ENCODE measurements at regions not wholly inside any gene's neighbourhood (a gene's known extent, or its start where the extent isn't known, plus 50 kb on each side); places are given as distances from the start of the nearest gene placed in this dataset.

DNA sequence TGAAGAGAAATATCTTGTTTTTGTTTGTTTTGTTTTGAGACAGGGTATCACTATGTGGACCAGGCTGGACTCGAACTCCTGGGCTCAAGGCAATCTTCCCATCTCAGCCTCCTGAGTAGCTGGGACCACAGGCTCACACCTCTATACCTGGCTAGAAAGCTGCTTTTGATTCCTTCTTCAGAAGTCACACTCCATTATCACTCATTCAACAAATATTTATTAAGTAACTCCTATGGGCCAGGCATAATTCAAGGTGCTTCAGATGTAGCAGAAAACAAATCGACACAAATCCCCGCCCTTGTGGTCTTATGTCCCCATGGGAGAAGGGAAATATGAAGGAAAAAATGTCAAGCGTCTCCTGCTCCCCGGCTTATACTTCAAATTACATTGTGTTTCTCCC lies 72.6 kb upstream of the DHX15 start:
- no peak overlapping the region for H3K9ac ChIP-seq (ENCODE audit: low read length)
- no peak overlapping the region for H3K14ac ChIP-seq (ENCODE audit: low read length)
- no peaks in the 10 kb centered on the region for H3K36me3 ChIP-seq (ENCODE audit: control insufficient read depth in 1 of 2, insufficient read depth in 2 of 2, low read length in 2 of 2)
- no peak overlapping the region for H2BK12ac ChIP-seq (ENCODE audit: low read length)
- no peak overlapping the region for H4K8ac ChIP-seq (ENCODE audit: low read depth, low read length)
- no peaks in the 10 kb centered on the region for H3K27me3 ChIP-seq (ENCODE audit: insufficient read depth, low read length)
- peak; percentile 57 to 85 for DNase-seq
- no peak overlapping the region for H3K4me2 ChIP-seq (ENCODE audit: low read length)
- H3K4me3 ChIP-seq (ENCODE audit: low read depth, low read length) = no peak overlapping the region
- no peak overlapping the region for H3K18ac ChIP-seq (ENCODE audit: low read length)
- no peak overlapping the region for H4K91ac ChIP-seq (ENCODE audit: low read depth, low read length)
- H2AK5ac ChIP-seq (ENCODE audit: low read length) = no peak overlapping the region
- no CpG with 5 or more reads among the region's 5 CpGs for WGBS (ENCODE audit: extremely low coverage, insufficient coverage, insufficient read length)
- H2AFZ ChIP-seq (ENCODE audit: insufficient read depth, low read length, poor library complexity) = no peak overlapping the region
- peaks cover 3% of the 10 kb centered on the region in 2 experiments for H3K4me1 ChIP-seq (ENCODE audit: control insufficient read depth in 1 of 2, insufficient read depth in 2 of 2, low read length in 2 of 2)
- H2BK120ac ChIP-seq (ENCODE audit: insufficient read depth, low read length, poor library complexity) = no peak overlapping the region
- no peak overlapping the region for H3K27ac ChIP-seq (ENCODE audit: low read depth, low read length)
- no peaks in the 10 kb centered on the region for H3K79me2 ChIP-seq (ENCODE audit: control insufficient read depth, insufficient read depth, low read length, poor library complexity)
- H3K9me3 ChIP-seq (ENCODE audit: insufficient read depth, low read depth, low read length) = no peaks in the 10 kb centered on the region
- no peak overlapping the region for H3K4ac ChIP-seq (ENCODE audit: low read depth, low read length)
- no peak overlapping the region for H2BK5ac ChIP-seq (ENCODE audit: low read depth, low read length, poor library complexity)
- no peak overlapping the region for H3K23ac ChIP-seq (ENCODE audit: low read length)
- no peaks in the 10 kb centered on the region for H3K79me1 ChIP-seq (ENCODE audit: low read length)
- H4K12ac ChIP-seq (ENCODE audit: low read depth, low read length) = no peak overlapping the region

DNA sequence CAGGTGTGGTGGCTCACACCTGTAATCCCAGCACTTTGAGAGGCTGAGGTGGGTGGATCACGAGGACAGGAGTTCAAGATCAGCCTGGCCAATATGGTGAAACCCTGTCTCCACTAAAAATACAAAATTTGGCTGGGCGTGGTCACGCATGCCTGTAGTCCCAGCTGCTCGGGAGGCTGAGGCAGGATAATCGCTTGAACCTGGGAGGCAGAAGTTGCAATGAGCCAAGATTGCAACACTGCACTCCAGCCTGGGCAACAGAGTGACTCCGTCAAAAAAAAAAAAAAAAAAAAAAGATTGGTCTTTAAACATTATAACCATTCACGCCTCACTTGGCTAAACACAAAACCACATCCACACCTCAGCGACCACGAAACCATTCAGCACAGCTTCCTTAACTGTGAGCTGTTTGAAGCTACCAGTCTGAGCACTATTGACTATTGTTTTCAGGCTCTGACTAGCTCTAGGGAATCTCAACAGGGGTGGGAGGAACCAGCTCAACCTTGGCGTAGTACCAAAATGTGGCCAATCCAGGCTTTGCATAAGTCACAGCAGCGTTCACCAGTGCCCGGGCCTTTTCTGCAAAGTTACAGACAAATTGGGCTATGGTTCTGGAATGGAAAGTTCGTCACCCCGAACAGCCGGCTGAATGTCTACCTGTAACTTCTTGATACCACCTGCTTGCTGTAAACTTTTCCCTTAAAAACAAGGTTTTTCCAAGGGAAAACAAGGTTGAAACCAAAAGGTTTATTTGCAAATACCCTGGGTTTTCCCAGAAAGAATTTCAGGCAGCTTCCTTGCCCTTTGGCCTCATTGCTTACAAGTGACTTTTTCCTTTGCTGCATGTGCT lies 73.6 kb upstream of the DHX15 start:
- WGBS (ENCODE audit: extremely low coverage, insufficient coverage, insufficient read length) = no CpG with 5 or more reads among the region's 15 CpGs
- Histone ChIP-seq H4K12ac (ENCODE audit: low read depth, low read length) (no peak overlapping the region), H3K4me3 (ENCODE audit: low read depth, low read length) (no peak overlapping the region), H2BK12ac (ENCODE audit: low read length) (no peak overlapping the region), H3K27me3 (ENCODE audit: insufficient read depth, low read length) (no peaks in the 10 kb centered on the region), H2AFZ (ENCODE audit: insufficient read depth, low read length, poor library complexity) (no peak overlapping the region), H3K36me3 (ENCODE audit: control insufficient read depth in 1 of 2, insufficient read depth in 2 of 2, low read length in 2 of 2) (no peaks in the 10 kb centered on the region), H3K4me1 (ENCODE audit: control insufficient read depth in 1 of 2, insufficient read depth in 2 of 2, low read length in 2 of 2) (peaks cover 3% of the 10 kb centered on the region in 2 experiments), H3K18ac (ENCODE audit: low read length) (no peak overlapping the region), H3K23ac (ENCODE audit: low read length) (no peak overlapping the region), H3K4me2 (ENCODE audit: low read length) (no peak overlapping the region), H4K91ac (ENCODE audit: low read depth, low read length) (no peak overlapping the region), H3K9me3 (ENCODE audit: insufficient read depth, low read depth, low read length) (no peaks in the 10 kb centered on the region), H3K9ac (ENCODE audit: low read length) (no peak overlapping the region), H2BK120ac (ENCODE audit: insufficient read depth, low read length, poor library complexity) (no peak overlapping the region), H2AK5ac (ENCODE audit: low read length) (no peak overlapping the region), H2BK5ac (ENCODE audit: low read depth, low read length, poor library complexity) (no peak overlapping the region), H3K79me1 (ENCODE audit: low read length) (no peaks in the 10 kb centered on the region), H3K79me2 (ENCODE audit: control insufficient read depth, insufficient read depth, low read length, poor library complexity) (no peaks in the 10 kb centered on the region), H3K27ac (ENCODE audit: low read depth, low read length) (no peak overlapping the region), H4K8ac (ENCODE audit: low read depth, low read length) (no peak overlapping the region), H3K14ac (ENCODE audit: low read length) (no peak overlapping the region), H3K4ac (ENCODE audit: low read depth, low read length) (no peak overlapping the region)
- DNase-seq = peak; percentile 82 to 84

DNA sequence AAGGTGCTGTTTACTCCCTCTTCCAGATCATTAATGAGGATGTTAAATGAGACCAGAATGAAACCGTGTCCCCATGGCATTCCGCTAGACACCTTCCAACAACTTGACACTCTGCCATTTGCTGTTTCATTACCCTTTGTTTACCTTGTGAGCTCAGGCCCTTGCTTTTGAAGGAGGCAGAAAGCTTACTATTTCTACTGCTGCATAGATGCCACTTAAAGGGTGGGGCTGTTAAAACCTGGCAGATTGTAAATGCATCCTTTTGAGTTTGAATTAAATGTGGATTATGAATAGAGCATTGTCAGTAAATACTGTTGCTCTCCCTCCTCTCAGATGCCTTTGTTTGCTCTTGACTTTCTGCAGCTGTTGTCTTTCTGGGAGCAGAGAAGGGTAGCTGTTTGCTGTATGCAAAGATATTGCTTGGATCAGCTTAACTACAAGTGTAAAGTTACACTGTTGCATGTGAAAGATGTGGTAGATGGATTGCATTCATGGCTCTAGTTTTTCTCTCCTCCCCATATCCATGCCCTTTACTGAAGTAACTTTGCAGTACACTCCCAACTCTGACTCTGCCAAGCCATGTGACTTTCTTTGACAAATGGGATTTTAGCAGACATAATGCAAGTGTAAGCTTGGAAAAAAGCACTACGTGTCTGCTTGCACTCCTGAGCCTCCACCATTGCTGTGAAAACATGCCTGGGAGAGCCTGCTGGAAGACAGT lies 75.0 kb upstream of the DHX15 start:
- no peak overlapping the region for H2AK5ac ChIP-seq (ENCODE audit: low read length)
- no peak overlapping the region for H3K4ac ChIP-seq (ENCODE audit: low read depth, low read length)
- H3K9me3 ChIP-seq (ENCODE audit: insufficient read depth, low read depth, low read length) = no peaks in the 10 kb centered on the region
- H2BK5ac ChIP-seq (ENCODE audit: low read depth, low read length, poor library complexity) = no peak overlapping the region
- no peak overlapping the region for H2AFZ ChIP-seq (ENCODE audit: insufficient read depth, low read length, poor library complexity)
- peak; percentile 25 to 70 for DNase-seq
- H3K23ac ChIP-seq (ENCODE audit: low read length) = no peak overlapping the region
- no peak overlapping the region for H3K9ac ChIP-seq (ENCODE audit: low read length)
- WGBS (ENCODE audit: extremely low coverage, insufficient coverage, insufficient read length) = no CpG with 5 or more reads among the region's 3 CpGs
- no peak overlapping the region for H4K8ac ChIP-seq (ENCODE audit: low read depth, low read length)
- H3K79me2 ChIP-seq (ENCODE audit: control insufficient read depth, insufficient read depth, low read length, poor library complexity) = no peaks in the 10 kb centered on the region
- H3K79me1 ChIP-seq (ENCODE audit: low read length) = no peaks in the 10 kb centered on the region
- no peaks in the 10 kb centered on the region for H3K36me3 ChIP-seq (ENCODE audit: control insufficient read depth in 1 of 2, insufficient read depth in 2 of 2, low read length in 2 of 2)
- H3K27ac ChIP-seq (ENCODE audit: low read depth, low read length) = no peak overlapping the region
- no peak overlapping the region for H3K4me2 ChIP-seq (ENCODE audit: low read length)
- no peak overlapping the region for H4K91ac ChIP-seq (ENCODE audit: low read depth, low read length)
- no peak overlapping the region for H4K12ac ChIP-seq (ENCODE audit: low read depth, low read length)
- H2BK120ac ChIP-seq (ENCODE audit: insufficient read depth, low read length, poor library complexity) = no peak overlapping the region
- no peaks in the 10 kb centered on the region for H3K27me3 ChIP-seq (ENCODE audit: insufficient read depth, low read length)
- H2BK12ac ChIP-seq (ENCODE audit: low read length) = no peak overlapping the region
- H3K4me3 ChIP-seq (ENCODE audit: low read depth, low read length) = no peak overlapping the region
- H3K18ac ChIP-seq (ENCODE audit: low read length) = no peak overlapping the region
- peaks cover 3% of the 10 kb centered on the region in 2 experiments for H3K4me1 ChIP-seq (ENCODE audit: control insufficient read depth in 1 of 2, insufficient read depth in 2 of 2, low read length in 2 of 2)
- no peak overlapping the region for H3K14ac ChIP-seq (ENCODE audit: low read length)

DNA sequence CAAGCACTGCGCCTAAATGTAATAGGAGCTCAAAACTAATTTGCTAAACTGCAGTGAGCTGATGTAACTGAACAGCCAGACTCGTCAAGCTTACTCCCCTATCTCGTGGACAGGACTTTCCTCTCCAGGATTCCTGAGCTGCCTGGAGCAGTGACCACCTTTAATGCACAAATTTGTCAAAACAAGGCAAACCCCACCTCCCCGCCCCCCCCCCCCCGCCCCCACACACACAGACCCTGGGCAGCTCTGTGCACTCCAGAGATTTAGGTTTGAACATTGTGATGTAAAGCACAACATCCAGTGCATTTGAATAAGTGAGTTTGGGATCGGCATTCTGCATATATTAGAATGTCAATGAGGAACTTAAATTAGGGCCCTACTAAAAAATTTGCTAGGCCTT lies 77.7 kb upstream of the DHX15 start:
- H3K9ac ChIP-seq (ENCODE audit: low read length) = no peak overlapping the region
- H2BK12ac ChIP-seq (ENCODE audit: low read length) = no peak overlapping the region
- no peak for DNase-seq
- no peak overlapping the region for H4K12ac ChIP-seq (ENCODE audit: low read depth, low read length)
- no peak overlapping the region for H3K4me2 ChIP-seq (ENCODE audit: low read length)
- H3K4me1 ChIP-seq (ENCODE audit: control insufficient read depth in 1 of 2, insufficient read depth in 2 of 2, low read length in 2 of 2) = peaks cover 3 to 6% of the 10 kb centered on the region in 2 experiments
- no CpG with 5 or more reads among the region's 6 CpGs for WGBS (ENCODE audit: extremely low coverage, insufficient coverage, insufficient read length)
- H4K91ac ChIP-seq (ENCODE audit: low read depth, low read length) = no peak overlapping the region
- H2BK5ac ChIP-seq (ENCODE audit: low read depth, low read length, poor library complexity) = no peak overlapping the region
- H4K8ac ChIP-seq (ENCODE audit: low read depth, low read length) = no peak overlapping the region
- H2BK120ac ChIP-seq (ENCODE audit: insufficient read depth, low read length, poor library complexity) = no peak overlapping the region
- H3K23ac ChIP-seq (ENCODE audit: low read length) = no peak overlapping the region
- no peaks in the 10 kb centered on the region for H3K9me3 ChIP-seq (ENCODE audit: insufficient read depth, low read depth, low read length)
- no peaks in the 10 kb centered on the region for H3K27me3 ChIP-seq (ENCODE audit: insufficient read depth, low read length)
- no peak overlapping the region for H3K14ac ChIP-seq (ENCODE audit: low read length)
- no peak overlapping the region for H2AFZ ChIP-seq (ENCODE audit: insufficient read depth, low read length, poor library complexity)
- H2AK5ac ChIP-seq (ENCODE audit: low read length) = no peak overlapping the region
- H3K79me2 ChIP-seq (ENCODE audit: control insufficient read depth, insufficient read depth, low read length, poor library complexity) = no peaks in the 10 kb centered on the region
- no peak overlapping the region for H3K4me3 ChIP-seq (ENCODE audit: low read depth, low read length)
- H3K79me1 ChIP-seq (ENCODE audit: low read length) = no peaks in the 10 kb centered on the region
- H3K18ac ChIP-seq (ENCODE audit: low read length) = no peak overlapping the region
- no peaks in the 10 kb centered on the region for H3K36me3 ChIP-seq (ENCODE audit: control insufficient read depth in 1 of 2, insufficient read depth in 2 of 2, low read length in 2 of 2)
- H3K4ac ChIP-seq (ENCODE audit: low read depth, low read length) = no peak overlapping the region
- H3K27ac ChIP-seq (ENCODE audit: low read depth, low read length) = no peak overlapping the region

Data from trophoblast cell (in vitro differentiated cells and primary cell).